OCI-LY3 (cell line): ENCODE measurements at regions not wholly inside any gene's neighbourhood (a gene's known extent, or its start where the extent isn't known, plus 50 kb on each side); places are given as distances from the start of the nearest gene placed in this dataset.

Experiments
- EZH2phosphoT487 ChIP-seq: fragments of 200-600 bp; shearing (Covaris generic); IDR thresholded peaks from 2 replicates; pipeline ENCODE4 v1.6.1; 2018; ENCODE audit warnings: antibody characterized with exemption, mixed run types, low read depth
- TF ChIP-seq, protein P1 (sequence below): fragments of 200-600, 300-600 bp; sonication (generic); IDR thresholded peaks from 2 replicates; pipeline ENCODE4 v1.5.1; 2014; ENCODE audit warnings: antibody characterized with exemption, low read length, low read depth

- TF ChIP-seq, protein P1, sequence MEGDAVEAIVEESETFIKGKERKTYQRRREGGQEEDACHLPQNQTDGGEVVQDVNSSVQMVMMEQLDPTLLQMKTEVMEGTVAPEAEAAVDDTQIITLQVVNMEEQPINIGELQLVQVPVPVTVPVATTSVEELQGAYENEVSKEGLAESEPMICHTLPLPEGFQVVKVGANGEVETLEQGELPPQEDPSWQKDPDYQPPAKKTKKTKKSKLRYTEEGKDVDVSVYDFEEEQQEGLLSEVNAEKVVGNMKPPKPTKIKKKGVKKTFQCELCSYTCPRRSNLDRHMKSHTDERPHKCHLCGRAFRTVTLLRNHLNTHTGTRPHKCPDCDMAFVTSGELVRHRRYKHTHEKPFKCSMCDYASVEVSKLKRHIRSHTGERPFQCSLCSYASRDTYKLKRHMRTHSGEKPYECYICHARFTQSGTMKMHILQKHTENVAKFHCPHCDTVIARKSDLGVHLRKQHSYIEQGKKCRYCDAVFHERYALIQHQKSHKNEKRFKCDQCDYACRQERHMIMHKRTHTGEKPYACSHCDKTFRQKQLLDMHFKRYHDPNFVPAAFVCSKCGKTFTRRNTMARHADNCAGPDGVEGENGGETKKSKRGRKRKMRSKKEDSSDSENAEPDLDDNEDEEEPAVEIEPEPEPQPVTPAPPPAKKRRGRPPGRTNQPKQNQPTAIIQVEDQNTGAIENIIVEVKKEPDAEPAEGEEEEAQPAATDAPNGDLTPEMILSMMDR = no peak
- no peak for TF ChIP-seq EZH2phosphoT487
Measured at GRCh38 chr5:159392871-159393270, 62.6 kb upstream of the IL12B start.
